AG09309 (cell line): ENCODE measurements at regions not wholly inside any gene's neighbourhood (a gene's known extent, or its start where the extent isn't known, plus 50 kb on each side); places are given as distances from the start of the nearest gene placed in this dataset.

Experiments used
- DNase-seq: peaks from one replicate; pipeline ENCODE4 v3.0.0-alpha.2; 2010; ENCODE audit warnings: low read depth
- H3K4me3 ChIP-seq: 2 replicates; pipeline ENCODE4 v1.5.1; 2011; ENCODE audit warnings: mild to moderate bottlenecking, low read depth, low read length, moderate library complexity; ENCODE audit not compliant: control insufficient read depth
- TF ChIP-seq, protein P1 (sequence below): IDR thresholded peaks from 2 replicates; pipeline ENCODE4 v1.5.1; 2011; ENCODE audit warnings: mild to moderate bottlenecking, low read depth, low read length, inconsistent platforms; ENCODE audit not compliant: insufficient read depth, control insufficient read depth; ENCODE audit errors: missing control alignments

DNA sequence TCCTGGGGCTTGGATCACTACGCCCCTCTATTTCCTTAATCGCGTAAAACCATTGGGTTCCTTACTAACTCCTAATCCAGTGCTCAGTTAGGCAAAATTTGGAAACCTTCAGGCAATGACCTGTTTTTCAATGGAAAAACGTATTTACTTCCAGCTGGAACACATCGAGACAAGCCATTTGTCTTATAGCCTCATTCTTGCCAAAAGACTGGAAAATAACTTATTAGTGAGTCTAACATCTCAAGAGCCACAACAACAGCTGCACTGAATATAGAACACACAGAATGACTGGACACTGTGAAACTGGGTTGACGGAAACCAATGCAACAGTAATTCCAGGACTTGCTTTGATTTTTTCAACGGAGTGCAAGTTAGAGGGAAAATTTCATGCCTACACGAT, 125.2 kb upstream of the MAP3K7 start:
- H3K4me3 ChIP-seq: no peak overlapping the region
- TF ChIP-seq, protein P1, sequence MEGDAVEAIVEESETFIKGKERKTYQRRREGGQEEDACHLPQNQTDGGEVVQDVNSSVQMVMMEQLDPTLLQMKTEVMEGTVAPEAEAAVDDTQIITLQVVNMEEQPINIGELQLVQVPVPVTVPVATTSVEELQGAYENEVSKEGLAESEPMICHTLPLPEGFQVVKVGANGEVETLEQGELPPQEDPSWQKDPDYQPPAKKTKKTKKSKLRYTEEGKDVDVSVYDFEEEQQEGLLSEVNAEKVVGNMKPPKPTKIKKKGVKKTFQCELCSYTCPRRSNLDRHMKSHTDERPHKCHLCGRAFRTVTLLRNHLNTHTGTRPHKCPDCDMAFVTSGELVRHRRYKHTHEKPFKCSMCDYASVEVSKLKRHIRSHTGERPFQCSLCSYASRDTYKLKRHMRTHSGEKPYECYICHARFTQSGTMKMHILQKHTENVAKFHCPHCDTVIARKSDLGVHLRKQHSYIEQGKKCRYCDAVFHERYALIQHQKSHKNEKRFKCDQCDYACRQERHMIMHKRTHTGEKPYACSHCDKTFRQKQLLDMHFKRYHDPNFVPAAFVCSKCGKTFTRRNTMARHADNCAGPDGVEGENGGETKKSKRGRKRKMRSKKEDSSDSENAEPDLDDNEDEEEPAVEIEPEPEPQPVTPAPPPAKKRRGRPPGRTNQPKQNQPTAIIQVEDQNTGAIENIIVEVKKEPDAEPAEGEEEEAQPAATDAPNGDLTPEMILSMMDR: no peak

DNA sequence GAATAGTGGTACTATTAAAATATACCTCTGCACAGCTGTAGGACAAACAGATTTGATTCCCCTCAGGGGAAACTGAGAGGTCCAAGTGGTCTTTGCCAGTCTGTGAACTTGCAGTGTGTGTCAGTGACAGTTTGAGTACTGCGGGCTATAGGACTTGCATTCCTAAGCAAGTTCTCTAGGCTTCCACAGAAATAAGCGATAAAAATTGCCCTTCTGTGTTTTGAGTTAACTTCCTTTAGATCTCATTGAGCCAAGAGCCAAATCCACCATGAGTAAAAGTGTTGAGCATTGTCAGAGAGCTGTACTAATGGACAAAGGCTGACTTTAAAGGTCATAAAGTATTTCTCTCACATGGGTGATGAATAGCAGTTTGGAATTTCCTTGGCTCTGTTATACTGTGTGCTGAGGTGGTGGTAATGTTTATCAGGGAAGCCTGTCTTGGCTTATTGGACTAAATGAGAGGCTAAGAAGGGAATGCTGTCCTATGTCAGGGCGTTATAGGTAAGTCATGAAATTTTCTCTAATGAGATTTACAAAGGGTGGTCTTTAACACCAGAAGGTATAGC, 122.6 kb upstream of the MAP3K7 start:
- TF ChIP-seq, protein P1: no peak
- H3K4me3 ChIP-seq: no peak overlapping the region
- no peak for DNase-seq

More for the DNA sequence above, 125.2 kb upstream of the MAP3K7 start:
- DNase-seq: no peak

DNA sequence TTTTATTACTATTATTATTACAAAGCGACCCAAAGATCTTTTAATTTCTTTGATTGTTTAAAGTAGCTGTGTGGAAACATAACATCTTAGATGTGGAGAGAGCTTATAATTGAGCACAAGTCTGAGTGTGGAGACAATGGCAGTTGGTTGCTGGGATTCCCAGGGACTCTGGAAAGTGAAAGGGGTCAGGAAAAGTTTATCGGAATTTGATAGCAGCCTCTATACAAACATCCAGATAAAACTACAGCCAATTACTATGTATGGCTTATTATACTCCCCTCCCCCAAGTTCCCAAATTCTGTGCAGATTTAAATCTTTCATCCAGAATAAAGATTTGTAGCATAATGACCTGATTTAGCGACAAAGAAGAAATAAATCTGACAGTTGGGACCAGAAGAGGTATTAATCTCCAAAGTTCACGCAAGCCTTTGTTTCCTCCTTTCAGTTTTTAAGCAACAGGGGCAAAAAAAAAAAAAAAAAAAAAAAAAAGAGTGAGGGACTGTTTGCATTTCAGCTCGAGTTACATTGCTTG, 121.4 kb upstream of the MAP3K7 start:
- DNase-seq: no peak
- H3K4me3 ChIP-seq: no peak overlapping the region
- TF ChIP-seq, protein P1: no peak

DNA sequence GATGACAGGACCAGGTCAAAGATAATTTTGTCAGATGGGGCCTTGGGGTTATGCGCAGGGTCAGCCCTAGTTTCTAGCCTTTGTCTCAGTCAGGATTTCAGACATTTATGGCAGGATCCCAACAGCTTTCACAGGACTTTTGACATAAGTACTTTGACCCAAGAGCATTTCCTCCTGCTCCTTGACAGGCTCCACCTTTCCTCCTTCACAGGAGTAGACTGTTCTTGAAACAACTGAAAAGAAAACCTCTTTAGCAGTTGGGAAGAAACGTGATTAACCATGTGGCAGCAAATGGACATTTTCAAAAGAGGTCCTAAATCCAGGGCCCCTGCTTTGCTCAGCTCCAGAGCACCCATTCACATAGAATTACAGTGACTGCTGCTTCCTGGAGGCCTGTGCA, 120.4 kb upstream of the MAP3K7 start:
- DNase-seq: no peak
- TF ChIP-seq, protein P1: no peak

DNA sequence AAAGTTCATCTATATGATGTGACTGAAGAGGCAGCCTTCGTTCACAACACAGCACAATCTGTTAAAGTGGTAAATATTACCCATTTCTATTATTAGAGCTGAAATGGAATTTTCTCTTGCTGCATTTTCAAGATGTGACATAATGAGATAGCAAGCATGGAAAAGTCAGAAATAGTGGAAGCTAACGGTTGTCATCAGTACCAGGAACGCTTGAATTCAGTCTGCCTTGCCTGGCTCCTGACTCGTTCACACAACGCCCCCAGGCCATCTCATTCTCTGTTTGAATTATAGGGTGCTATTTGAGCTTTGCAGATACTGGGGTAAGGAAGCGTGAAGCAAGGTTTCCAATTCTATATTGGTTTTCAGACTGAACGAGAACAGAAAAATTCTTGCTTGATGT, 116.5 kb upstream of the MAP3K7 start:
- DNase-seq: no peak
- TF ChIP-seq, protein P1: no peak
- no peak overlapping the region for H3K4me3 ChIP-seq

More for the DNA sequence above, 120.4 kb upstream of the MAP3K7 start:
- H3K4me3 ChIP-seq: no peak overlapping the region

DNA sequence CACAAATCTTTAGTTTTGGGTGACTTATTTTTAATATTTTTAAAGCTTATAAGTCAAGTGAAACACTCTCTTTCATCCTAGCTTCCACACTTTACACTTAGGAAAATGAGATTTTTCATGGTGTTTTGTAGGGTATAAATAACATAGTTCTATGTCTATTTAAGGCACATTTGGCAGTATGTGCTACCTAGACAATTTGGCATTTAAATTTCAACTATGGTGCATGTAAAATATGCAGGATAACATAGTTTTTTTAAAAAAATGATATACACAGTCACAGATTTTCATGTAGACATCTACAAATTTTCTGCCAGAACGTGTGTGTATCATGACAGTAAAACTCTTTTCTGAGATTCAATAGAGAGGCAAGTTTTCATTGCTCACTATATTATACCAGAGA, 115.1 kb upstream of the MAP3K7 start:
- TF ChIP-seq, protein P1: no peak
- DNase-seq: no peak
- no peak overlapping the region for H3K4me3 ChIP-seq
